RWPE1 (cell line): ENCODE measurements at regions not wholly inside any gene's neighbourhood (a gene's known extent, or its start where the extent isn't known, plus 50 kb on each side); places are given as distances from the start of the nearest gene placed in this dataset.

Experiments used
- CTCF ChIA-PET: fragments of 350-600 bp; sonication (Branson Sonifier 250); formaldehyde crosslinking; extraction: SDS; loops from one replicate; lab custom pipeline; 2021; lab: Yijun Ruan, JAX
- POLR2A ChIA-PET: fragments of 400-600 bp; formaldehyde crosslinking; extraction: SDS; loops from one replicate; lab custom pipeline; 2020; ENCODE audit warnings: antibody characterized with exemption; ENCODE audit not compliant: low non-redundant PET; lab: Yijun Ruan, JAX
- DNase-seq: peaks from one replicate; pipeline ENCODE4 v3.0.0; 2012; ENCODE audit warnings: low spot score
- H3K27ac ChIP-seq: fragments of 450-650 bp; 2 replicates; pipeline ENCODE4 v1.5.1; 2017
- TF ChIP-seq, protein P1 (sequence below): fragments of 450-650 bp; conservative IDR thresholded peaks from 2 replicates; pipeline ENCODE4 v1.5.1; 2017; ENCODE audit warnings: low read depth, mild to moderate bottlenecking

DNA sequence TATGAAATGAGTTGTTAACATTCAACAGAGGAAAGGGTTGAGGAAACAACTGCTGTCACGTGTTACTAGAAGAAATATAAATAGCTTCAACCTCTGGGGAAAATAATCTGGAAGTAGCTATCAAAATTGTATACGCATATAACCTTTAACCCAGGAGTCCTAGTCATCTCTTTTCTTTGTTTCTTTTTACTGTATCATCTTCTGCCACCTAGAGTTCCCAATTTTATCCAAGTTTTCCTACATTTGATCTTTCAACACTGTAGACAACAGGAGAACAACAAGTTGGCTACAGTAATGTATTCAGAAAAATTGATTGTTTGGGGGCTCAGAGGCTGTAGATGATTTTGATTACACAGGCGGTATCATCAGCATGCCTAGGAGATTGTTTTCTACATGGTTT lies 453.7 kb downstream of the FSCB start:
- DNase-seq, result no peak
- POLR2A ChIA-PET, result no interaction called here
- no peak overlapping the region for H3K27ac ChIP-seq
- CTCF ChIA-PET, result no interaction called here
- TF ChIP-seq, protein P1, sequence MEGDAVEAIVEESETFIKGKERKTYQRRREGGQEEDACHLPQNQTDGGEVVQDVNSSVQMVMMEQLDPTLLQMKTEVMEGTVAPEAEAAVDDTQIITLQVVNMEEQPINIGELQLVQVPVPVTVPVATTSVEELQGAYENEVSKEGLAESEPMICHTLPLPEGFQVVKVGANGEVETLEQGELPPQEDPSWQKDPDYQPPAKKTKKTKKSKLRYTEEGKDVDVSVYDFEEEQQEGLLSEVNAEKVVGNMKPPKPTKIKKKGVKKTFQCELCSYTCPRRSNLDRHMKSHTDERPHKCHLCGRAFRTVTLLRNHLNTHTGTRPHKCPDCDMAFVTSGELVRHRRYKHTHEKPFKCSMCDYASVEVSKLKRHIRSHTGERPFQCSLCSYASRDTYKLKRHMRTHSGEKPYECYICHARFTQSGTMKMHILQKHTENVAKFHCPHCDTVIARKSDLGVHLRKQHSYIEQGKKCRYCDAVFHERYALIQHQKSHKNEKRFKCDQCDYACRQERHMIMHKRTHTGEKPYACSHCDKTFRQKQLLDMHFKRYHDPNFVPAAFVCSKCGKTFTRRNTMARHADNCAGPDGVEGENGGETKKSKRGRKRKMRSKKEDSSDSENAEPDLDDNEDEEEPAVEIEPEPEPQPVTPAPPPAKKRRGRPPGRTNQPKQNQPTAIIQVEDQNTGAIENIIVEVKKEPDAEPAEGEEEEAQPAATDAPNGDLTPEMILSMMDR, result no peak

DNA sequence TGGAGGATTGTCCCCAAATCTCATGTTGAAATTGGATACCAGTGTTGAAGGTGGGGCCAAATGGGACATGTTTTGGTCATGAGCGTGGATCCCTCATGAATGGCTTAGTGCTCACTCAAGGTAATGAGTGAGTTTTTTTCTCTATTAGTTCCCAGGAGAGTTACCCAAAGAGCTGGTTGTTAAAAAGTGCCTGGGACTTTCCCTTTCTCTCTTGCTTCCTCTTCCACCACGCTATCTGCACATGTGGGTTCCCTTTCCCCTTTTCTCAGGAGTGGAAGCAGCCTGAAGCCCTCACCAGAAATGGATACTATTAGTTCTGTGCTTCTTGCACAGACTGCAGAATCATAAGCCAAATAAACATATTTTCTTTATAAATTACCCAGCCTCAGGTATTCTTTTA lies 465.4 kb downstream of the FSCB start:
- POLR2A ChIA-PET, result no interaction called here
- no peak for DNase-seq
- TF ChIP-seq, protein P1, result no peak
- CTCF ChIA-PET, result no interaction called here
- no peak overlapping the region for H3K27ac ChIP-seq

DNA sequence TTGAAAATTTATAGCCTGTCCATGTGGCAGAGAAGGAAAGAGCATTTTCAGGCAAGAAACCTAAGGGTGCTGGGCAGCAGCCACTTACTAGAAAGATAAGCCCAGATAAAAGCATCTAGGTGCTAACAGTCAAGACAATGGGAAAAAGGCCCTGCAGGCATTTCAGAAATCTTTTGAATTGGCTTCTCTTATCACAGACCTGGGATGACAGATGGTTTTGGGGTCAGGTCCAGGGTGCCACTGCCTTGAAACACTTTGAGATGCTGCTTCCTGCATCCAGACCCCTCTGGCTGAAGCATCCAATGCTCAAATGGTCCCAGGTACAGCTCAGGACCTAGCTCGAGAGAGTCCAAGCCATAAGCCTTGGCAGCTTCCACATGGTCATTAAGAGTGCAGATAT lies 466.5 kb downstream of the FSCB start:
- ChIA-PET POLR2A (no interaction called here), CTCF (no interaction called here)
- no peak overlapping the region for H3K27ac ChIP-seq
- DNase-seq, result no peak
- TF ChIP-seq, protein P1, result no peak

DNA sequence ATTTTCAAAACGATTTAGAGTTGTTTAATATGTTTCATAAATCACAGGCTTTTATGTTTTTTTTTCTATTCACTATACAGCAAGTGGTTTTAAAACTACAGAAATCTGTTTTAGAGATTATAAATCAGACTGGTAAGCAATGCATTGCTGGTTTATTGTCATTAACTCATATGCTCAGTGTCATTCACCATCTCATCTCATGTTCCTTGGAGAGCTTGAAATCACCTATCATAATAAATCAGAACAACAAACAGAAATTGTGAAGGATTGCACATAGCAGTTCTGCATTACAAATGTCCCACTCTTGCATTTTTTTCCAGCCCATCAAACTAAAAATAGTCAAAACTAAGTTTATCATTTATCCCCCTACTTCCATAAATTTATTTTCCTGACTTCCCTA lies 470.8 kb downstream of the FSCB start:
- POLR2A ChIA-PET, result no interaction called here
- TF ChIP-seq, protein P1, result no peak
- no peak for DNase-seq
- CTCF ChIA-PET, result no interaction called here
- H3K27ac ChIP-seq, result no peak overlapping the region

DNA sequence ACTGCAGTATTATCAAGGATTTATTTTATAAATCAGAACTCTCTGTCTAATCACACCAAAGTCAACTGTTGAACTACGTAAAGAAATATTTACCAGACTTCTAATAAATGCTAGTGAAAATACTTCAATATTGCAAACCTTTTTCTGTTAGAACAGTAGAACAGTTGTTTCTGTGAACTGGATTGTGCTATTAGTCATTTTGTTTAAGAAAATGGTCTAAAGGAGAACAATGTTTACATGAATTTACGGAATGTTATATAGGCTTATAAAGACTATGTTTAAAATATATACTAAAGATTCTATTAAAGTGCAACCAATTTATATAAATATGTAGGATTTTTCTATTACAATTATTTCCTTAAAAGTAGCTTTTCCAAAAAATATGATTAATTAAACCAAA lies 471.4 kb downstream of the FSCB start:
- CTCF ChIA-PET, result no interaction called here
- TF ChIP-seq, protein P1, result no peak
- no peak overlapping the region for H3K27ac ChIP-seq
- DNase-seq, result no peak
- POLR2A ChIA-PET, result no interaction called here

DNA sequence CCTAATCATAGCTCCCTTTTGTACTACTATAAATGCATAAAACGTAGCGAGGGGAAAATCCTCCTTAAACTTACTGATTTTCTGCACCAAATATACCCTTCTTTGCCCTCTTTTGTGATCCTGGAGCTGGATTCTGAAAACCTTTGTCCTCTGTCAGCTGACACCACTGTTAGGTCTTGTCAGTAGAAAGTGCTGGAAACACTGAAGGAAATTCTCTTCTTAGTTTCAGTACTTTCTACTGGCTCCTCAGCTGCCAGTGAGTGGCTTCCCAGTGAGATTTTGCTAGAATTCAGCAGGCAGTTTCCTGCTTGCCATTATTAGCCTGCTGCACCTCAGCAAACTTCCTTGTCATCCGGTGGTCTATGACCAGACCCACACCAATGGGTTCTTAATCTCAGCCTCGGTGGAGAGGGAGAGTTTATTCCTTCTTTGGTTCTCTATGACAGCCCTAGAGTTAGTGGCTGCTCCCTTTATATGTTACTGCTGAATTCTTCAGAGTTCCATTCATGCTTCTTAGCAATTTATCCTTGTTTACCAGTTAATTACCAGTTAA lies 476.2 kb downstream of the FSCB start:
- DNase-seq, result no peak
- no peak overlapping the region for H3K27ac ChIP-seq
- CTCF ChIA-PET, result no interaction called here
- POLR2A ChIA-PET, result no interaction called here
- TF ChIP-seq, protein P1, result no peak
